H7 (cell line): ENCODE measurements at regions not wholly inside any gene's neighbourhood (a gene's known extent, or its start where the extent isn't known, plus 50 kb on each side); places are given as distances from the start of the nearest gene placed in this dataset.

Experiments
- DNase-seq: peaks from one replicate; pipeline ENCODE4 v3.0.0; 2012
- H3K27me3 ChIP-seq: 2 replicates; pipeline ENCODE4 v1.6.0; 2011; ENCODE audit warnings: mild to moderate bottlenecking, low read length; ENCODE audit not compliant: control insufficient read depth, insufficient read depth
- H3K36me3 ChIP-seq: replicated peaks from 2 replicates; pipeline ENCODE4 v1.5.1; 2011; ENCODE audit warnings: low read length; ENCODE audit not compliant: control insufficient read depth, insufficient read depth
- H3K4me3 ChIP-seq: 2 replicates; pipeline ENCODE4 v1.5.1; 2011; ENCODE audit warnings: low read depth, mild to moderate bottlenecking, control low read depth, low read length, moderate library complexity; ENCODE audit not compliant: insufficient read depth

- no peak for DNase-seq
- Histone ChIP-seq H3K36me3 (no peaks in the 10 kb centered on the region), H3K4me3 (no peak overlapping the region), H3K27me3 (no peaks in the 10 kb centered on the region)
Measured at GRCh38 chr4:71231129-71232055, 107.4 kb upstream of the SLC4A4 start.

GRCh38 chr4:71232056-71232430 lies 106.8 kb upstream of the SLC4A4 start:
- no peak for DNase-seq
- Histone ChIP-seq H3K4me3 (no peak overlapping the region), H3K36me3 (no peaks in the 10 kb centered on the region), H3K27me3 (no peaks in the 10 kb centered on the region)

- Histone ChIP-seq H3K36me3 (no peaks in the 10 kb centered on the region), H3K27me3 (no peaks in the 10 kb centered on the region), H3K4me3 (no peak overlapping the region)
- no peak for DNase-seq
Measured at GRCh38 chr4:71232846-71233245, 106.0 kb upstream of the SLC4A4 start.

- H3K27me3 ChIP-seq: no peaks in the 10 kb centered on the region
- H3K4me3 ChIP-seq: no peak overlapping the region
- DNase-seq: no peak
- H3K36me3 ChIP-seq: no peaks in the 10 kb centered on the region
Measured at GRCh38 chr4:71235311-71236201, 103.3 kb upstream of the SLC4A4 start.

GRCh38 chr4:71236226-71236625 lies 102.6 kb upstream of the SLC4A4 start:
- H3K4me3 ChIP-seq: no peak overlapping the region
- DNase-seq: no peak
- H3K27me3 ChIP-seq: no peaks in the 10 kb centered on the region
- no peaks in the 10 kb centered on the region for H3K36me3 ChIP-seq

GRCh38 chr4:71237641-71238040 lies 101.2 kb upstream of the SLC4A4 start:
- DNase-seq: no peak
- Histone ChIP-seq H3K36me3 (no peaks in the 10 kb centered on the region), H3K27me3 (no peaks in the 10 kb centered on the region), H3K4me3 (no peak overlapping the region)

GRCh38 chr4:71239365-71239764 lies 99.5 kb upstream of the SLC4A4 start:
- Histone ChIP-seq H3K4me3 (no peak overlapping the region), H3K36me3 (no peaks in the 10 kb centered on the region), H3K27me3 (no peaks in the 10 kb centered on the region)
- DNase-seq: no peak

GRCh38 chr4:71240094-71240493 lies 98.7 kb upstream of the SLC4A4 start:
- no peaks in the 10 kb centered on the region for H3K36me3 ChIP-seq
- DNase-seq: no peak
- no peaks in the 10 kb centered on the region for H3K27me3 ChIP-seq
- no peak overlapping the region for H3K4me3 ChIP-seq

GRCh38 chr4:71241501-71242288 lies 97.1 kb upstream of the SLC4A4 start:
- no peaks in the 10 kb centered on the region for H3K36me3 ChIP-seq
- H3K27me3 ChIP-seq: no peaks in the 10 kb centered on the region
- no peak for DNase-seq
- no peak overlapping the region for H3K4me3 ChIP-seq

- Histone ChIP-seq H3K27me3 (no peaks in the 10 kb centered on the region), H3K36me3 (no peaks in the 10 kb centered on the region), H3K4me3 (no peak overlapping the region)
- DNase-seq: no peak
Measured at GRCh38 chr4:71243091-71243833, 95.6 kb upstream of the SLC4A4 start.

- H3K27me3 ChIP-seq: no peaks in the 10 kb centered on the region
- DNase-seq: no peak
- no peaks in the 10 kb centered on the region for H3K36me3 ChIP-seq
- H3K4me3 ChIP-seq: no peak overlapping the region
Measured at GRCh38 chr4:71247706-71248105, 91.1 kb upstream of the SLC4A4 start.

- no peak overlapping the region for H3K4me3 ChIP-seq
- no peaks in the 10 kb centered on the region for H3K36me3 ChIP-seq
- no peaks in the 10 kb centered on the region for H3K27me3 ChIP-seq
- DNase-seq: no peak
Measured at GRCh38 chr4:71251261-71251660, 87.6 kb upstream of the SLC4A4 start.

GRCh38 chr4:71253545-71253944 lies 85.3 kb upstream of the SLC4A4 start:
- Histone ChIP-seq H3K36me3 (no peaks in the 10 kb centered on the region), H3K4me3 (no peak overlapping the region), H3K27me3 (no peaks in the 10 kb centered on the region)
- no peak for DNase-seq
